GM21515 (cell line): ENCODE measurements at regions not wholly inside any gene's neighbourhood (a gene's known extent, or its start where the extent isn't known, plus 50 kb on each side); places are given as distances from the start of the nearest gene placed in this dataset.

Experiments used
- ATAC-seq: cut with Tn5 transposase; IDR thresholded peaks from one replicate; pipeline ENCODE4 v1.9.1; 2021; ENCODE audit not compliant: unreplicated experiment

- no peak for ATAC-seq
Measured at GRCh38 chr4:98210281-98210680, 50.9 kb upstream of the RAP1GDS1 start.

DNA sequence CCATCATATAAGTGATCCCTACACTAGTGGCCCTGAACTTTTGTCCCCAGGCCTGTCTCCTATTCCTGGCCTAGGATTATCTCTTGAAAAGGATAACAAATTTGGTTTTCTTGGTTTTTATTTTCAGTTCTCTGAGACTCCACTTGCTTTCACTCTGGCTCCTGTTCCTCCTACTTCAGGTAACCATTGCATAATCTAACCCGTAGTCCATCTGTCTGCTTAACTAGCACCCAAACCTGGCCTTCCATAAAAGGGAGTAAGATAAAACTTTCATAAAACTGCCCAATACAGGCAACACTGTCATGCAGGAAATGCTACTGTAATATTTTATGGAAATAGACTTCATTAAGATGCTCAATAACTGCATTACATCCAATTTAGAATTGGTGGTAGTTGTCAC, 52.1 kb upstream of the RAP1GDS1 start:
- no peak for ATAC-seq

- peak; percentile 45 for ATAC-seq
Measured at GRCh38 chr4:98204236-98204553, 57.0 kb upstream of the RAP1GDS1 start.

DNA sequence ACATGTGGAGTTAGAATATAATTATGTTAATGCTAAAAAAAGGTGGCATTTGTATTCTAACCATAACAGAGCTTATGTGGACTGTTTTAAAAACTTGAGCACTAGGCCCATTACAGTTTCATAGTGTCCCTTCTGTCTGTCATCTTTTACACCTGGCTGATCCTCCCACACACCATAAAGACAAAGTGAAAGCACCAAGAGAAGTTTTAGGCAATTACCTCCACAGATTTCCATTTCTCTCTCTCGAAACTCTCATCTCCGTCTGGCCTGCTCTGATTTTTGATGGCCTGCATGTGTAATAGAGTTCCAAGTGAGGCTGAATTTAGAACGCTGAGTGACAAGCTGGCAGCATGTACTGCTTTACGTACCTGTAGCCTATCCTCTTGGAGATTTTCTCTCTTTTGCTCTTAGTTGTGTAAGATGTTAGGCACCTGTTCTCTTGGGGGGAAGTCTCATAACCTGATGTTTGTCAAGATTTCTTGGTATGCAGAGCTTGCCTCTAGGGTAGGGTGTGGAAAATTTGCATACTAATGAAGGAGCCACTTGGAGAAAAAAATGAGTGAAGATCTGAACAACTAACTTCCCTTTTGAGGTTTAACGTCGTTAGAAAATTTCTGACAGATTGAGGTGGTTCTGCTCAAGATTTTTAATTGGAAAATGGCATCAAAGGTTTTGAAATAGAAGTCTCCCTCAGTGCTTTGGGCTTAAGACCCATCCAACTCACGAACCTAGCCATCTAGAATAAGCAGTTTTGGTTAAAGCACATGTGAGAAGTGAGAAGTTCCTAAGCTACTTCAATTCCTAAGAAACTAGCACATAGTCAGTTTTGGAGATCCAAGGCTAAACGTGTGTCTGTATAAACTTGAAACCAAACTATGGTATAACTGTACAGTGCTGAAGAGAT, 57.6 kb upstream of the RAP1GDS1 start:
- peak; percentile 87 for ATAC-seq

GRCh38 chr4:98202907-98203306, 58.3 kb upstream of the RAP1GDS1 start:
- ATAC-seq: no peak

DNA sequence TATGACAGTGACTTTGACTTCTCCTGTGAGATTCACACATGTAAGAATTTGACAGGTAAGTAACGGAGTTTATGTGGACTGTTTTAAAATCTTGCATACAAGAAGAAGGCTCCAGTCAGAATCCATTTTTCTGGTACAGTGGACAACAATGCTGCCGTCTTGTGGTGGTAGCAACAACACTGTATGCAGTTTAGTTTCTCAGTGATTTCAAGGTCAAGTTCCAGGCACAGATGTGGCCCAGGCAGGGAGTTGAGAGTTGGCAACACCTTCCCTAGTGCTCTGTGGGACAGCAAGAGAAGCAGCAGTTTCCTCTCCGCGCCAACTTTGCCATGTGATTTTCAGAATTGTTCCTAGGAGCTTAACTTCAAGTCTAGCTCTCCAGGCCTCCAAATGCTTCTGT, 56.0 kb upstream of the STPG2 start:
- no peak for ATAC-seq

- no peak for ATAC-seq
Measured at GRCh38 chr4:98195005-98195404, 51.7 kb upstream of the STPG2 start.

DNA sequence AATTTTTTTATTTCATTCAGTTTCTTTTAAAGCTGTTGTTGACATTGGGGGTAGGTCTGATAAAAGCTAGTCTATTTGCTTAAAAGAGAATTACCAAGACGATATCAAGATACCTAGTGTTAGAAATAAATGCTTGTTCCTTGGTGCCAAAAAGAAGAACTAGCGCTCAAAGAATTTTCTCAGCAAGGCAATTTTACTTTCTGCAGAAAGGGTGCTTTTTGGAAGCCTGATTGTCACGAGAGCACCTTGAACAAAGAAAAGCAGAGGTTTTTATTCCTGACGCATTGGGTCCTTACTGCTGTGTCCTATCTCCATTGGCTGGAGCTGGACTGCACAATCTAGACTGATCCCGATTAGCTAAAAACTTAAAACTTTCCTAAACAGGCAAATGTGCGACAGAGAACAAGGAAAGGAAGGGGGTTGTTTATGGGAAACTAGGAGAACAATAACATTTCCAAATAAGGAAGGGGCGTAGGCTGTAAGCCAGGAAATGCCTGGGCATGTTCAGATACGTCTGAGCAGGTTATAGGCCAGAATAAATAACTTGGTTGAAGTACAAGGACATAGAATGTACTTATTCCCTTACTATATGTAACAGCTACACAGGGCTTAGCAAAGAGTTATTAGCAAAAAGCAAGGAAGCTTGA, 50.3 kb upstream of the STPG2 start:
- no peak for ATAC-seq
